HepG2 (cell line): ENCODE measurements at regions not wholly inside any gene's neighbourhood (a gene's known extent, or its start where the extent isn't known, plus 50 kb on each side); places are given as distances from the start of the nearest gene placed in this dataset.
"Not testable (repeated sequence)": the region's sequence is repeated elsewhere in the genome, so short reads cannot be mapped to it uniquely, and the experiment has no call there.

Experiments used
- ATAC-seq: fragments of 200-7000 bp; cut with Tn5 transposase; 3 replicates; pipeline ENCODE4 v1.9.1; 2020; ENCODE audit warnings: mild to moderate bottlenecking, moderate library complexity
- BruUV-seq: library from RNA; stranded (reverse); fragments of 400-500 nt; replicated peaks from 2 replicates; lab custom pipeline; 2021; lab: Mats Ljungman, UMichigan
- CTCF ChIA-PET: fragments of 300-600 bp; formaldehyde crosslinking; extraction: SDS; loops from one replicate; lab custom pipeline; 2021; ENCODE audit warnings: low total read pairs, inconsistent platforms, low intra/inter-chr PET ratio; lab: Yijun Ruan, JAX
- POLR2A ChIA-PET: fragments of 350-600 bp; sonication (Branson Sonifier 250); formaldehyde crosslinking; loops from one replicate; lab custom pipeline; 2020; ENCODE audit warnings: antibody characterized with exemption, inconsistent platforms; lab: Yijun Ruan, JAX
- DNase-seq: peaks from one replicate; pipeline ENCODE4 v3.0.0-alpha.2; 2015; ENCODE audit warnings: low spot score
- FAIRE-seq: peaks from 3 replicates; lab custom pipeline; 2011; peaks lifted over from hg19 to GRCh38; lab: Jason Lieb, UNC
- H2AFZ ChIP-seq: one replicate; pipeline ENCODE4 v1.6.1; 2011; ENCODE audit warnings: low read length, inconsistent platforms
- H3K27ac ChIP-seq: fragments of 300-600 bp; 3 replicates; pipeline ENCODE4 v1.8.0; 2011; ENCODE audit warnings: mixed run types, mild to moderate bottlenecking, mixed read lengths, low read length, inconsistent platforms; ENCODE audit not compliant: insufficient read depth; ENCODE audit errors: extremely low read length
- H3K27me3 ChIP-seq, 2 experiments: fragments of 200-600 bp in 1 of 2; 2 replicates in 1 of 2; 3 replicates in 1 of 2; pipeline versions ENCODE4 v1.6.0 to v1.8.0; 2011; ENCODE audit warnings: low read length in 2 of 2, mild to moderate bottlenecking in 2 of 2, moderate library complexity in 2 of 2, inconsistent platforms in 1 of 2; ENCODE audit not compliant: insufficient read depth in 2 of 2, control insufficient read depth in 1 of 2
- H3K36me3 ChIP-seq, 2 experiments: fragments of 200-600 bp in 1 of 2; replicated peaks in 1 of 2; 2 replicates in 1 of 2; 3 replicates in 1 of 2; pipeline versions ENCODE4 v1.5.1 to v1.8.0; 2011; ENCODE audit warnings: low read length in 2 of 2, inconsistent platforms in 1 of 2; ENCODE audit not compliant: insufficient read depth in 2 of 2, control insufficient read depth in 1 of 2
- H3K4me1 ChIP-seq: 2 replicates; pipeline ENCODE4 v1.5.1; 2012; ENCODE audit warnings: low read length, inconsistent platforms; ENCODE audit not compliant: insufficient read depth
- H3K4me2 ChIP-seq: 2 replicates; pipeline ENCODE4 v1.6.0; 2011; ENCODE audit warnings: low read depth, low read length, inconsistent platforms
- H3K4me3 ChIP-seq, 3 experiments: fragments of 200-600 bp in 1 of 3; sonication (generic), shearing (Covaris generic) in 1 of 3; replicated peaks in 1 of 3; 2 replicates each; pipeline ENCODE4 v1.5.1; 2011 to 2016; ENCODE audit warnings: low read length in 3 of 3, inconsistent platforms in 2 of 3, low read depth in 2 of 3, mild to moderate bottlenecking in 2 of 3, control low read depth in 1 of 3, mixed read lengths in 1 of 3; ENCODE audit not compliant: insufficient read depth in 1 of 3
- H3K79me2 ChIP-seq: one replicate; pipeline ENCODE4 v1.6.1; 2011; ENCODE audit warnings: low read length, inconsistent platforms; ENCODE audit not compliant: insufficient read depth
- H3K9ac ChIP-seq: 2 replicates; pipeline ENCODE4 v1.6.0; 2011; ENCODE audit warnings: mild to moderate bottlenecking, low read depth, low read length, inconsistent platforms; ENCODE audit not compliant: insufficient read depth
- H3K9me3 ChIP-seq: 2 replicates; pipeline ENCODE4 v1.5.1; 2012; ENCODE audit warnings: mild to moderate bottlenecking, low read length
- H4K20me1 ChIP-seq: 2 replicates; pipeline ENCODE4 v1.6.0; 2011; ENCODE audit warnings: inconsistent platforms, mild to moderate bottlenecking, low read length, moderate library complexity; ENCODE audit not compliant: insufficient read depth
- ARNT2 ChIP-seq: sonication (generic); formaldehyde crosslinking; IDR thresholded peaks from 2 replicates; pipeline ENCODE4 v1.8.0; 2022; ENCODE audit warnings: mild to moderate bottlenecking, low read depth, missing genetic modification reagents, moderate library complexity
- CCDC6 ChIP-seq: sonication (generic); formaldehyde crosslinking; IDR thresholded peaks from 2 replicates; pipeline ENCODE4 v1.8.1; 2022; ENCODE audit warnings: mild to moderate bottlenecking, missing genetic modification reagents, moderate library complexity
- FOXO1 ChIP-seq: sonication (generic); formaldehyde crosslinking; IDR thresholded peaks from 2 replicates; pipeline ENCODE4 v1.4.0; 2020; ENCODE audit warnings: missing genetic modification reagents
- GABPB1 ChIP-seq: IDR thresholded peaks from 2 replicates; pipeline ENCODE4 v1.6.1; 2016; ENCODE audit warnings: mild to moderate bottlenecking, missing genetic modification reagents, moderate library complexity, missing compliant biosample characterization
- RBM22 ChIP-seq: fragments of 200-400 bp; formaldehyde crosslinking; optimal IDR thresholded peaks from 2 replicates; pipeline ENCODE3; 2017; ENCODE audit warnings: mild to moderate bottlenecking, low read length, moderate library complexity
- SMARCE1 ChIP-seq: fragments of 450-650 bp; IDR thresholded peaks from 2 replicates; pipeline ENCODE4 v1.6.1; 2017; ENCODE audit warnings: borderline replicate concordance
- TARDBP ChIP-seq: sonication (generic); formaldehyde crosslinking; IDR thresholded peaks from 2 replicates; pipeline ENCODE4 v1.8.0; 2022; ENCODE audit warnings: mild to moderate bottlenecking, missing genetic modification reagents
- U2AF1 ChIP-seq: fragments of 200-400 bp; formaldehyde crosslinking; optimal IDR thresholded peaks from 2 replicates; pipeline ENCODE3; 2017; ENCODE audit warnings: mild to moderate bottlenecking, low read depth, low read length
- ZNF253 ChIP-seq: sonication (generic); formaldehyde crosslinking; IDR thresholded peaks from 2 replicates; pipeline ENCODE4 v1.8.0; 2022; ENCODE audit warnings: mild to moderate bottlenecking, missing genetic modification reagents, borderline replicate concordance
- ZNF816 ChIP-seq: sonication (generic); formaldehyde crosslinking; IDR thresholded peaks from 2 replicates; pipeline ENCODE4 v1.8.0; 2022; ENCODE audit warnings: missing genetic modification reagents, mild to moderate bottlenecking, borderline replicate concordance
- ZSCAN12 ChIP-seq: sonication (generic); formaldehyde crosslinking; IDR thresholded peaks from 2 replicates; pipeline ENCODE4 v1.9.0; 2021; ENCODE audit warnings: mild to moderate bottlenecking, missing genetic modification reagents
- WGBS: methylation state at CpG from one replicate; pipeline ENCODE4 v1.1.6; 2017; ENCODE audit warnings: low lambda C conversion rate; 5-methylcytosine and 5-hydroxymethylcytosine counted together
- in situ Hi-C: cut with HindIII; loops from 2 replicates; pipeline ENCODE4 v1.10.0; 2017; ENCODE audit warnings: low pct_unique_long_range_greater_than_20kb; ENCODE audit not compliant: extremely low pct_ligation_motif_present
- intact Hi-C: fragments of 100-400 bp; cut with micrococcal nuclease; formaldehyde crosslinking; loops from one replicate; pipeline ENCODE4 v1.10.0; 2022; ENCODE audit not compliant: unreplicated experiment
- TF ChIP-seq, protein P1 (sequence below): sonication (generic); formaldehyde crosslinking; IDR thresholded peaks from 2 replicates; pipeline ENCODE4 v1.5.0; 2020; ENCODE audit warnings: missing genetic modification reagents

DNA sequence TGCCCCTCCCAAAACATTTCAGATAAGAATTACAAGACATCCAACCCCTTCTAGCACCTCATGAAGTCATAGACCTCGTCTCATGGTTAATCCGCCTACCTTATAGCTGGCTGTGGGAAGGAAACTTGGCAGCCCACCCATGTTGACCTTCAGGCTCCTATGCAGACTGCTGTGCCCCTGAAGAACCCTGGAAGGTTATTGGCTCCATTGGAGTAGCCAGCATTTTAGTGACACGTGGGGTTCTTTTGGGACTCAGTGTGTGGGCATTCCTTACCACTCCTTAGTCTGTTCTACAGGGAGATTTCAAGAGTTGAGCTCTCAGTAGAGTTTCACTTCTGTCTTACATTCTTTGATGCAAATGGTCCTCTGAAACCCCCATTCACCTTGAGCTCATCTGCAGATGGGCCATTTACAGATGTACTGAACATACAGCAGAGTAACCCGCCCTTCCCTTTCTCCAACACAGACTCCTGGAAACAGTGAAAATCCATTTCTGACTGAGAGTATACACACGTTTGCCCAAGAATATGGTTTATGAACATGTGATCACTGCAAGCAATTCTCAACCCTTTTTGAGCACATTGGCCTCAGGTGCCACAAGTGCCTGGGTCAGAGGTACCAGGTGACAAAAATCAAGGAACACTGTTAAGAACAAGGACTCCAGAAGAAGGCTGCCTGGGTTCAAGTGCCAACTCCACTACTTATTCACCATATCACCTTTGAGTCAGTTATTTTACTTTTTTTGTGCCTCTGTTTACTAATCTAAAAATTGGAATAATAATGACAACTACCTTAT lies 54.0 kb upstream of the HECW1 start:
- no peak overlapping the region for H3K4me2 ChIP-seq
- 47% methylated on average over 5 of the region's 5 CpGs for WGBS
- FAIRE-seq: no peak

DNA sequence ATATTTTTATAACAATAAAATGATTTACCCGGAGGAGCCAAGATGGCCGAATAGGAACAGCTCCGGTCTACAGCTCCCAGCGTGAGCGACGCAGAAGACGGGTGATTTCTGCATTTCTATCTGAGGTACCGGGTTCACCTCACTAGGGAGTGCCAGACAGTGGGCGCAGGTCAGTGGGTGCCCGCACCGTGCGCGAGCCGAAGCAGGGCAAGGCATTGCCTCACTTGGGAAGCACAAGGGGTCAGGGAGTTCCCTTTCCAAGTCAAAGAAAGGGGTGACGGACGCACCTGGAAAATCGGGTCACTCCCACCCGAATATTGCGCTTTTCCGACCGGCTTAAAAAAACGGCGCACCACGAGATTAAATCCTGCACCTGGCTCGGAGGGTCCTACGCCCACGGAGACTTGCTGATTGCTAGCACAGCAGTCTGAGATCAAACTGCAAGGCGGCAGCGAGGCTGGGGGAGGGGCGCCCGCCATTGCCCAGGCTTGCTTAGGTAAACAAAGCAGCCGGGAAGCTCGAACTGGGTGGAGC lies 53.3 kb upstream of the HECW1 start:
- H3K27me3 ChIP-seq, H2AFZ ChIP-seq, H3K9me3 ChIP-seq, FAIRE-seq, H3K9ac ChIP-seq, H4K20me1 ChIP-seq, H3K4me3 ChIP-seq, H3K4me1 ChIP-seq, ATAC-seq, H3K27ac ChIP-seq, H3K36me3 ChIP-seq, in situ Hi-C loops, H3K79me2 ChIP-seq, DNase-seq, CTCF ChIA-PET, BruUV-seq, H3K4me2 ChIP-seq, intact Hi-C loops, POLR2A ChIA-PET: not testable (repeated sequence)
- WGBS: 77% methylated on average over 22 of the region's 33 CpGs

More for the DNA sequence above, 54.0 kb upstream of the HECW1 start:
- in situ Hi-C loops: no loop called here
- DNase-seq (no peak), ATAC-seq (no peak)
- no peak overlapping the region for H3K4me3 ChIP-seq
- H3K79me2 ChIP-seq: no peaks in the 10 kb centered on the region
- H3K27ac ChIP-seq: no peak overlapping the region
- no peak overlapping the region for H2AFZ ChIP-seq
- H3K9me3 ChIP-seq: no peaks in the 10 kb centered on the region
- no peaks in the 10 kb centered on the region for H4K20me1 ChIP-seq
- no peaks in the 10 kb centered on the region for H3K36me3 ChIP-seq
- H3K27me3 ChIP-seq: no peaks in the 10 kb centered on the region
- ChIA-PET POLR2A (no interaction called here), CTCF (no interaction called here)
- H3K9ac ChIP-seq: no peak overlapping the region
- H3K4me1 ChIP-seq: no peaks in the 10 kb centered on the region
- intact Hi-C loops: no loop called here
- no TSS peak for BruUV-seq
- no peak for TF ChIP-seq GABPB1 (CRISPR knock-in tag)
- TF ChIP-seq TARDBP (CRISPR knock-in tag): no peak
- no peak for TF ChIP-seq ZNF816 (CRISPR knock-in tag)
- no peak for TF ChIP-seq ARNT2 (CRISPR knock-in tag)
- TF ChIP-seq ZSCAN12 (CRISPR knock-in tag): no peak
- no peak for TF ChIP-seq RBM22
- no peak for TF ChIP-seq FOXO1 (CRISPR knock-in tag)
- no peak for TF ChIP-seq U2AF1
- TF ChIP-seq SMARCE1: no peak
- TF ChIP-seq ZNF253 (CRISPR knock-in tag): no peak
- TF ChIP-seq, protein P1, sequence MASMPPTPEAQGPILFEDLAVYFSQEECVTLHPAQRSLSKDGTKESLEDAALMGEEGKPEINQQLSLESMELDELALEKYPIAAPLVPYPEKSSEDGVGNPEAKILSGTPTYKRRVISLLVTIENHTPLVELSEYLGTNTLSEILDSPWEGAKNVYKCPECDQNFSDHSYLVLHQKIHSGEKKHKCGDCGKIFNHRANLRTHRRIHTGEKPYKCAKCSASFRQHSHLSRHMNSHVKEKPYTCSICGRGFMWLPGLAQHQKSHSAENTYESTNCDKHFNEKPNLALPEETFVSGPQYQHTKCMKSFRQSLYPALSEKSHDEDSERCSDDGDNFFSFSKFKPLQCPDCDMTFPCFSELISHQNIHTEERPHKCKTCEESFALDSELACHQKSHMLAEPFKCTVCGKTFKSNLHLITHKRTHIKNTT (CRISPR knock-in tag): no peak
- TF ChIP-seq CCDC6 (CRISPR knock-in tag): no peak
